Naive thymus-derived CD8-positive, alpha-beta T cell (primary cell): ENCODE measurements at regions not wholly inside any gene's neighbourhood (a gene's known extent, or its start where the extent isn't known, plus 50 kb on each side); places are given as distances from the start of the nearest gene placed in this dataset.

Experiments used
- ATAC-seq, 2 donors: fragments of 150-1000 bp; cut with Tn5 transposase in 1 of 2; sonication (Bioruptor Pico), chemical (Tn5 transposase) in 1 of 2; 1 replicate in 1 of 2; 2 replicates in 1 of 2; pipeline ENCODE4 v1.10.0; 2021; ENCODE audit warnings: mild to moderate bottlenecking in 2 of 2, moderate library complexity in 2 of 2
- POLR2A ChIA-PET: fragments of 350-600 bp; sonication (Branson Sonifier 250); formaldehyde crosslinking; loops from one replicate; lab custom pipeline; 2021; ENCODE audit warnings: antibody characterized with exemption; lab: Charles Lee
- DNase-seq, 10 donors: peaks; one replicate each; pipeline versions ENCODE4 v3.0.0 to v3.0.0-alpha.2; 2020 to 2022
- H3K27ac Mint-ChIP-seq, 10 donors: one replicate each; pipeline ENCODE4 v1.8.0; 2020 to 2022; ENCODE audit warnings: mild to moderate bottlenecking in 10 of 10, mixed read lengths in 10 of 10, moderate library complexity in 4 of 10, inconsistent platforms in 1 of 10
- H3K27me3 Mint-ChIP-seq, 5 donors: one replicate each; pipeline ENCODE4 v1.8.0; 2021 to 2022; ENCODE audit warnings: mixed read lengths in 5 of 5
- H3K36me3 Mint-ChIP-seq, 3 donors: one replicate each; pipeline ENCODE4 v1.8.0; 2020 to 2022; ENCODE audit warnings: mixed read lengths in 3 of 3, mild to moderate bottlenecking in 2 of 3, inconsistent platforms in 1 of 3
- H3K4me1 Mint-ChIP-seq, 4 donors: one replicate each; pipeline ENCODE4 v1.8.0; 2021 to 2022; ENCODE audit warnings: mixed read lengths in 4 of 4
- H3K4me3 Mint-ChIP-seq, 10 donors: one replicate each; pipeline ENCODE4 v1.8.0; 2020 to 2022; ENCODE audit warnings: mild to moderate bottlenecking in 10 of 10, mixed read lengths in 10 of 10, moderate library complexity in 6 of 10, inconsistent platforms in 1 of 10
- H3K9me3 Mint-ChIP-seq, 9 donors: one replicate each; pipeline ENCODE4 v1.8.0; 2020 to 2022; ENCODE audit warnings: mixed read lengths in 9 of 9, mild to moderate bottlenecking in 3 of 9, inconsistent platforms in 1 of 9, moderate library complexity in 1 of 9

DNA sequence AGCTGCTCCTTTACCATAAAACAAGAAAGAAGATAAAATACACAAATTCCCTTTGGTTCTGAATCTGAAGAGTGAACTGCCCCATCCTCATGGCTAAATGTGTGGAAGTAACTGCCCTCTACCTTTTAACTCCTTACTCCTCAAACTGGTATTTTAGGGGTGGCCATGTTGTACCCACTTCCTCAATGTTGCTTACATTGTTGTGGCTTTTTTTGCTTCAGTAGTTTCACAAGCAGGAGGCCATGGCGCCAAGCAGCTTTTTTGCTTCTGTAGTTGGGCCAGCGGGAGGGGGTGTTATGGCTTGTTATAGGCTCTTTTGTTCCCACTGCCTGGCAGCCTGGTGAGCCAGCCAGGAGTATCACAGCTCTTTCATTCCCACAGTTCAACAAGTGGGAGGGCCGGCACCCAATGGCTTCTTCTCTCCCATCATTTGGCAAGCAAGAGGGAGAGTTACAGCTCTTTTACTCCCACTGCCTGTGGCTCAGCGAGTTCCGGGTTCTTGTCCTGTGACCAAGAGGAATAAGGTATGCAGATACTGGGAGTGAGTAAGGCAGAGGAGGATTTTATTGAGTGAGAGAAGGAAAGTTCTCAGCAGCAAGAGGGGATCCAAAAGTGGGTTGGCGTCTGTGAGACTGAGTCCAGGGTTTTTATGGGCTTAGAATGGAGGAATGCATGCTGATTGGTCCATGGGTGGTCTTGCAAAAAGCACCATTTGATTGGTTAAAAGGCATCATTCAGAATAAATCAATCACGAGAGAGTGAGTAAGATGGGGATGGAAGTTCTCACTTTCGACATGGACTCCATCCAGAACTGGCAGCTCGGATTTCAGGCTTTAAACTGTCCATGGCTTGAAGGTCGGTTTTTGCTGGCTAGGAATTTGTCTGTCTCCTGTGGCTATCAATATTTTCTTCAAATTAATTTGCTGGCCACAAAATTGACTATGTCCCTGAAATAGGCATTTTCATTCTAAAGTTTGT lies 429.6 kb downstream of the HLX start:
- Mint-ChIP-seq H3K27me3 (peaks cover 7 to 21% (median 14%) of the 10 kb centered on the region in 5 donors), H3K4me3 (no peak overlapping the region), H3K27ac (no peak overlapping the region), H3K9me3 (peaks cover 0 to 6% (median 0%) of the 10 kb centered on the region in 9 donors), H3K4me1 (no peaks in the 10 kb centered on the region), H3K36me3 (no peaks in the 10 kb centered on the region)
- ATAC-seq (no peak), DNase-seq (no peak)
- POLR2A ChIA-PET = no interaction called here

DNA sequence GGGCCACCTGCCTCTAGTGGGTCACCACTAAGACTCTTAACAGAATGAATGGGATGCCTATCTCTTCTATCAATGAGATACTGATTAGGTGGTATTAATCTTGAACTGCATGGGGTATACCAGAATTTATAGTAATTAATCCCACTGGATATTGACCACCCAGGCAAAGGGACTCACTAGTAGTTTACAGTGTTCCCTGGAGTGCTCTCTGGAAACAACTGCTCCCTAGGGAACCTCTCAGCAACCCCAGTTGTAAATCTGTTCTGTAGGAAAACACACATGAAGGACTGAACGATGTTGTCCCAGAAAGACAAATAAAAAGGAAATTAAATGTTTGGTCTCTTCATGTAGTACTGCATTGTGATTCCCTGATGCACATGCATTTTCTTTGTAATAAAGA lies 430.5 kb downstream of the HLX start:
- H3K4me3 Mint-ChIP-seq = no peak overlapping the region
- H3K27ac Mint-ChIP-seq = no peak overlapping the region
- no peak for DNase-seq
- POLR2A ChIA-PET = no interaction called here
- no peaks in the 10 kb centered on the region for H3K4me1 Mint-ChIP-seq
- no peak for ATAC-seq
- no peaks in the 10 kb centered on the region for H3K36me3 Mint-ChIP-seq
- peaks cover 0 to 6% (median 0%) of the 10 kb centered on the region in 9 donors for H3K9me3 Mint-ChIP-seq
- peaks cover 7 to 23% (median 16%) of the 10 kb centered on the region in 5 donors for H3K27me3 Mint-ChIP-seq

GRCh38 chr1:221310180-221310579 lies 430.9 kb downstream of the HLX start:
- H3K27ac Mint-ChIP-seq = no peak overlapping the region
- POLR2A ChIA-PET = no interaction called here
- no peak overlapping the region for H3K4me3 Mint-ChIP-seq
- DNase-seq (no peak), ATAC-seq (no peak)
- H3K27me3 Mint-ChIP-seq = peaks cover 10 to 24% (median 14%) of the 10 kb centered on the region in 5 donors
- no peaks in the 10 kb centered on the region for H3K36me3 Mint-ChIP-seq
- H3K4me1 Mint-ChIP-seq = no peaks in the 10 kb centered on the region
- peaks cover 0 to 6% (median 0%) of the 10 kb centered on the region in 9 donors for H3K9me3 Mint-ChIP-seq

GRCh38 chr1:221315330-221315729 lies 426.6 kb downstream of the DUSP10 start:
- H3K27me3 Mint-ChIP-seq = peaks cover 5 to 32% (median 14%) of the 10 kb centered on the region in 5 donors
- POLR2A ChIA-PET = no interaction called here

GRCh38 chr1:221316491-221317056 lies 425.3 kb downstream of the DUSP10 start:
- POLR2A ChIA-PET = no interaction called here
- H3K9me3 Mint-ChIP-seq = peaks cover 0 to 2% (median 0%) of the 10 kb centered on the region in 9 donors

More at GRCh38 chr1:221315330-221315729, 426.6 kb downstream of the DUSP10 start:
- H3K4me1 Mint-ChIP-seq = no peaks in the 10 kb centered on the region
- ATAC-seq (no peak), DNase-seq (no peak)
- H3K27ac Mint-ChIP-seq = no peak overlapping the region
- peaks cover 0 to 2% (median 0%) of the 10 kb centered on the region in 9 donors for H3K9me3 Mint-ChIP-seq
- H3K4me3 Mint-ChIP-seq = no peak overlapping the region
- no peaks in the 10 kb centered on the region for H3K36me3 Mint-ChIP-seq

DNA sequence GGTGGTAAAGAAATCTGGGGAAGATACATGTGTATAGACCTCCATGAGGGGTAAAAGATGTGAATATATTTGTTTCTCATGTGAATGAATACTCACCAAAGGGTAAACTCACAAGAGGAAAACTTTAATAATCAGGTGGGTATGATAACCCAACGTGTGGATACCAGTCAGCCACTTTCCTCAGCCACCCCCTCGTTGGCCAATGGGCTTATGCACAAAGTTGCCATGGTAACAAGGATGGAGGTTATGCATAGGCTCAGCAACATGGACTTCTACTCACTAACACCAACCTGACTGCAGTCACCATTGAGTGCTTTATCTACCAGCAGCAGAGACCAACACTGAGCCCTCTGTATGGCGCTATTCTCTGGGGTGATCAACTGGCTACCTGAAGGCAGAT lies 424.4 kb downstream of the DUSP10 start:
- no peak for DNase-seq
- no peaks in the 10 kb centered on the region for H3K36me3 Mint-ChIP-seq
- POLR2A ChIA-PET = no interaction called here
- no peak overlapping the region for H3K4me3 Mint-ChIP-seq
- H3K4me1 Mint-ChIP-seq = no peaks in the 10 kb centered on the region
- H3K27me3 Mint-ChIP-seq = peaks cover 5 to 39% (median 16%) of the 10 kb centered on the region in 5 donors
- H3K9me3 Mint-ChIP-seq = peaks cover 0 to 2% (median 0%) of the 10 kb centered on the region in 9 donors
- no peak overlapping the region for H3K27ac Mint-ChIP-seq
- ATAC-seq = no peak

More at GRCh38 chr1:221316491-221317056, 425.3 kb downstream of the DUSP10 start:
- Mint-ChIP-seq H3K36me3 (no peaks in the 10 kb centered on the region), H3K4me1 (no peaks in the 10 kb centered on the region), H3K27me3 (peaks cover 5 to 29% (median 14%) of the 10 kb centered on the region in 5 donors), H3K4me3 (no peak overlapping the region), H3K27ac (no peak overlapping the region)
- no peak for ATAC-seq
- DNase-seq = no peak

- H3K4me1 Mint-ChIP-seq = no peaks in the 10 kb centered on the region
- ATAC-seq (no peak), DNase-seq (no peak)
- H3K36me3 Mint-ChIP-seq = peaks cover 0 to 11% (median 0%) of the 10 kb centered on the region in 3 donors
- H3K27me3 Mint-ChIP-seq = peaks cover 13 to 39% (median 19%) of the 10 kb centered on the region in 5 donors
- POLR2A ChIA-PET = no interaction called here
- no peak overlapping the region for H3K27ac Mint-ChIP-seq
- H3K4me3 Mint-ChIP-seq = no peak overlapping the region
- H3K9me3 Mint-ChIP-seq = peaks cover 0 to 25% (median 12%) of the 10 kb centered on the region in 9 donors
Measured at GRCh38 chr1:221327954-221328353, 413.9 kb downstream of the DUSP10 start.

DNA sequence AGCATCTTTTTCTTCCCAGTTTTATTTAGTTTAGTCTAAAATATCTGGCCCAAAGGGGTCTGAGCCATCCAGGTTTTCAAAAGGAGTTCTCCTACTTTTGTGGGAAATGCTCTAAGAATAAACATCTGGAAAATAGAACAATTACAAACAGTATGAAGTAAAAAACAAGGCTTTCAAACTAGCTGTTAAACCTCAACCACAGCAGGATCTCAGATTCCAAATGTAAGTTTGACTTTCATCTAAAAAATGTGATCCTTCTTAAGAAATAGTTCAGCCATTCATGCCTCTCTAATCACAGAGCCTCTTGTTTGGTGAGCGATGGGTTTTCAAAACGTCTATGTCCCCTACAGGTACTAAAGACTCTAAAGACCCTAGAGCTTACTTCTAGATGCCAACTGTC lies 413.5 kb downstream of the DUSP10 start:
- peaks cover 0 to 11% (median 0%) of the 10 kb centered on the region in 3 donors for H3K36me3 Mint-ChIP-seq
- POLR2A ChIA-PET = no interaction called here
- no peaks in the 10 kb centered on the region for H3K4me1 Mint-ChIP-seq

GRCh38 chr1:221331273-221332183 lies 410.4 kb downstream of the DUSP10 start:
- H3K27me3 Mint-ChIP-seq = peaks cover 16 to 58% (median 18%) of the 10 kb centered on the region in 5 donors
- POLR2A ChIA-PET = no interaction called here
- ATAC-seq (no peak), DNase-seq (no peak)
- H3K9me3 Mint-ChIP-seq = peaks cover 0 to 34% (median 12%) of the 10 kb centered on the region in 9 donors
- no peaks in the 10 kb centered on the region for H3K4me1 Mint-ChIP-seq
- H3K27ac Mint-ChIP-seq = no peak overlapping the region
- H3K36me3 Mint-ChIP-seq = peaks cover 0 to 11% (median 0%) of the 10 kb centered on the region in 3 donors
- H3K4me3 Mint-ChIP-seq = no peak overlapping the region

More for the DNA sequence above, 413.5 kb downstream of the DUSP10 start:
- Mint-ChIP-seq H3K4me3 (no peak overlapping the region), H3K27me3 (peaks cover 13 to 39% (median 17%) of the 10 kb centered on the region in 5 donors), H3K27ac (no peak overlapping the region), H3K9me3 (peaks cover 0 to 28% (median 12%) of the 10 kb centered on the region in 9 donors)
- DNase-seq (no peak), ATAC-seq (no peak)

- Mint-ChIP-seq H3K27me3 (peaks cover 12 to 58% (median 14%) of the 10 kb centered on the region in 5 donors), H3K4me1 (no peaks in the 10 kb centered on the region), H3K4me3 (no peak overlapping the region), H3K9me3 (peaks cover 0 to 34% (median 12%) of the 10 kb centered on the region in 9 donors), H3K36me3 (peaks cover 0 to 11% (median 0%) of the 10 kb centered on the region in 3 donors), H3K27ac (no peak overlapping the region)
- POLR2A ChIA-PET = no interaction called here
- DNase-seq (no peak), ATAC-seq (no peak)
Measured at GRCh38 chr1:221334062-221334461, 407.8 kb downstream of the DUSP10 start.

- Mint-ChIP-seq H3K27ac (no peak overlapping the region), H3K9me3 (peaks cover 0 to 34% (median 12%) of the 10 kb centered on the region in 9 donors), H3K4me3 (no peak overlapping the region), H3K4me1 (no peaks in the 10 kb centered on the region), H3K27me3 (peaks cover 12 to 62% (median 16%) of the 10 kb centered on the region in 5 donors), H3K36me3 (peaks cover 0 to 11% (median 0%) of the 10 kb centered on the region in 3 donors)
- ATAC-seq (no peak), DNase-seq (no peak)
- POLR2A ChIA-PET = no interaction called here
Measured at GRCh38 chr1:221335161-221336101, 406.5 kb downstream of the DUSP10 start.
